PC-3 (cell line): ENCODE measurements at regions not wholly inside any gene's neighbourhood (a gene's known extent, or its start where the extent isn't known, plus 50 kb on each side); places are given as distances from the start of the nearest gene placed in this dataset.

Experiments used
- EZH2 ChIP-seq: fragments of 300-600 bp; sonication (generic); IDR thresholded peaks from one replicate; pipeline ENCODE4 v1.6.1; 2017; ENCODE audit warnings: antibody characterized with exemption, mild to moderate bottlenecking, low read length; ENCODE audit not compliant: unreplicated experiment
- TF ChIP-seq, protein P1 (sequence below): fragments of 300-600 bp; sonication (generic); conservative IDR thresholded peaks from 2 replicates; pipeline ENCODE4 v1.5.1; 2017; ENCODE audit warnings: antibody characterized with exemption, low read depth, mild to moderate bottlenecking, low read length

- TF ChIP-seq, protein P1, sequence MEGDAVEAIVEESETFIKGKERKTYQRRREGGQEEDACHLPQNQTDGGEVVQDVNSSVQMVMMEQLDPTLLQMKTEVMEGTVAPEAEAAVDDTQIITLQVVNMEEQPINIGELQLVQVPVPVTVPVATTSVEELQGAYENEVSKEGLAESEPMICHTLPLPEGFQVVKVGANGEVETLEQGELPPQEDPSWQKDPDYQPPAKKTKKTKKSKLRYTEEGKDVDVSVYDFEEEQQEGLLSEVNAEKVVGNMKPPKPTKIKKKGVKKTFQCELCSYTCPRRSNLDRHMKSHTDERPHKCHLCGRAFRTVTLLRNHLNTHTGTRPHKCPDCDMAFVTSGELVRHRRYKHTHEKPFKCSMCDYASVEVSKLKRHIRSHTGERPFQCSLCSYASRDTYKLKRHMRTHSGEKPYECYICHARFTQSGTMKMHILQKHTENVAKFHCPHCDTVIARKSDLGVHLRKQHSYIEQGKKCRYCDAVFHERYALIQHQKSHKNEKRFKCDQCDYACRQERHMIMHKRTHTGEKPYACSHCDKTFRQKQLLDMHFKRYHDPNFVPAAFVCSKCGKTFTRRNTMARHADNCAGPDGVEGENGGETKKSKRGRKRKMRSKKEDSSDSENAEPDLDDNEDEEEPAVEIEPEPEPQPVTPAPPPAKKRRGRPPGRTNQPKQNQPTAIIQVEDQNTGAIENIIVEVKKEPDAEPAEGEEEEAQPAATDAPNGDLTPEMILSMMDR: no peak
- no peak for TF ChIP-seq EZH2
Measured at GRCh38 chr21:25371841-25372425, 235.3 kb downstream of the MRPL39 start.
